ENCODE measurements at regions not wholly inside any gene's neighbourhood (a gene's known extent, or its start where the extent isn't known, plus 50 kb on each side); places are given as distances from the start of the nearest gene placed in this dataset.

- H3K9ac ChIP-seq (ENCODE audit: extremely low read depth, insufficient read length, low read length): no peak overlapping the region
- peaks cover 38 to 45% of the 10 kb centered on the region in 2 experiments for H3K4me1 Mint-ChIP-seq
- H2AK5ac ChIP-seq (ENCODE audit: insufficient read length, low read length): no peak overlapping the region
- H3K4me1 ChIP-seq (ENCODE audit: insufficient read depth, low read length): peaks cover 2% of the 10 kb centered on the region; the same call in 1 of the 2 replicates
- H2BK12ac ChIP-seq (ENCODE audit: insufficient read length, low read depth, low read length): no peak overlapping the region
- no peaks in the 10 kb centered on the region for H3K9me3 Mint-ChIP-seq
- no peak overlapping the region for H3K56ac ChIP-seq (ENCODE audit: insufficient read length, low read depth, low read length)
- no peak overlapping the region for H3K14ac ChIP-seq (ENCODE audit: insufficient read depth, low read length)
- WGBS (ENCODE audit: extremely low coverage, insufficient read length, low lambda C conversion rate): no CpG with 5 or more reads among the region's 4 CpGs
- H3K27ac ChIP-seq (ENCODE audit: insufficient read length, low read depth, low read length): no peak overlapping the region
- H3K4ac ChIP-seq (ENCODE audit: low read depth, low read length): no peak overlapping the region
- H3K23ac ChIP-seq (ENCODE audit: insufficient read length, low read depth, low read length): no peak overlapping the region
- H3K23me2 ChIP-seq (ENCODE audit: insufficient read length, low read depth, low read length, poor library complexity, severe bottlenecking): no peaks in the 10 kb centered on the region
- no peak overlapping the region for H3K4me3 Mint-ChIP-seq
- no peak overlapping the region for H2BK20ac ChIP-seq (ENCODE audit: low read depth, low read length, poor library complexity, severe bottlenecking)
- no peak overlapping the region for H2BK5ac ChIP-seq (ENCODE audit: insufficient read length, low read length)
- DNase-seq: no peak
- no peak overlapping the region for H3K27ac Mint-ChIP-seq
- no peak overlapping the region for H4K91ac ChIP-seq (ENCODE audit: insufficient read length, low read depth, low read length)
- no peak overlapping the region for H3T11ph ChIP-seq (ENCODE audit: low read length)
- no peak overlapping the region for H2BK120ac ChIP-seq (ENCODE audit: low read depth, low read length, poor library complexity, severe bottlenecking)
- no peaks in the 10 kb centered on the region for H3K9me3 ChIP-seq (ENCODE audit: control insufficient read depth, low read depth, low read length)
- H3K79me2 ChIP-seq (ENCODE audit: insufficient read depth, low read length): no peaks in the 10 kb centered on the region
- H3K18ac ChIP-seq (ENCODE audit: insufficient read length, low read depth, low read length): no peak overlapping the region
- no peaks in the 10 kb centered on the region for H3K27me3 ChIP-seq (ENCODE audit: insufficient read depth, low read length)
- H3K79me1 ChIP-seq (ENCODE audit: insufficient read depth, low read depth, low read length, poor library complexity, severe bottlenecking): no peaks in the 10 kb centered on the region
- no peaks in the 10 kb centered on the region for H4K20me1 ChIP-seq (ENCODE audit: control insufficient read depth, insufficient read depth, insufficient read length)
- H3K27me3 Mint-ChIP-seq (ENCODE audit: low read depth): no peaks in the 10 kb centered on the region
- no peak overlapping the region for H4K8ac ChIP-seq (replicated peaks; ENCODE audit: insufficient read length, low read depth, low read length)
- no peak overlapping the region for H3K4me2 ChIP-seq (ENCODE audit: insufficient read depth, insufficient read length, low read length)
- no peak for TF ChIP-seq CTCF (conservative IDR thresholded peaks at IDR 0.05)
- H3K36me3 Mint-ChIP-seq (ENCODE audit: insufficient read depth in 1 of 3, low read depth in 3 of 3): no peaks in the 10 kb centered on the region
- H4K5ac ChIP-seq (ENCODE audit: insufficient read length, low read depth, low read length): no peak overlapping the region
- H2BK15ac ChIP-seq (ENCODE audit: low read depth, low read length): no peak overlapping the region
- H2AFZ ChIP-seq (ENCODE audit: low read length): no peak overlapping the region
These were observed 275.2 kb upstream of the CDH9 start for GRCh38 chr5:27313549-27313948.

Data from H9 (cell line).